HCT116 (cell line): ENCODE measurements at regions not wholly inside any gene's neighbourhood (a gene's known extent, or its start where the extent isn't known, plus 50 kb on each side); places are given as distances from the start of the nearest gene placed in this dataset.

ENCODE experiments used
- ATAC-seq: fragments of 200-7000 bp; cut with Tn5 transposase; 2 replicates; pipeline ENCODE4 v1.9.1; 2020; ENCODE audit warnings: mild to moderate bottlenecking, moderate library complexity
- BruUV-seq: library from RNA; stranded (reverse); fragments of 400-500 nt; replicated peaks from 2 replicates; lab custom pipeline; 2021; lab: Mats Ljungman, UMichigan
- CTCF ChIA-PET: fragments of 300-600 bp; sonication (Branson Sonifier 250); formaldehyde crosslinking; loops from one replicate; lab custom pipeline; 2021; ENCODE audit warnings: antibody characterized with exemption; lab: Charles Lee
- POLR2A ChIA-PET: fragments of 300-600, 350-600 bp; sonication (Branson Sonifier 250); formaldehyde crosslinking; loops from one replicate; lab custom pipeline; 2021; ENCODE audit warnings: antibody characterized with exemption; lab: Charles Lee
- RAD21 ChIA-PET, 2 experiments: fragments of 300-600 bp; sonication (Branson Sonifier 250); formaldehyde crosslinking; loops; one replicate each; lab custom pipeline; 2023; ENCODE audit warnings: low total read pairs in 2 of 2; ENCODE audit not compliant: uncharacterized antibody in 2 of 2, unreplicated experiment in 2 of 2, low non-redundant PET in 1 of 2; lab: Charles Lee
- DNase-seq: peaks from one replicate; pipeline ENCODE4 v3.0.0-alpha.2; 2010; ENCODE audit warnings: low read depth, low spot score
- H2AFZ ChIP-seq: fragments of 200-600 bp; shearing (Covaris generic), sonication (generic); 2 replicates; pipeline ENCODE4 v1.6.1; 2017; ENCODE audit warnings: low read depth, mixed run types, mixed read lengths, antibody characterized with exemption, low read length; ENCODE audit not compliant: poor library complexity, severe bottlenecking
- H3K27ac ChIP-seq: 2 replicates; pipeline ENCODE4 v1.5.1; 2012; ENCODE audit warnings: low read depth, low read length
- H3K27me3 ChIP-seq: fragments of 200-600 bp; sonication (generic); 2 replicates; pipeline ENCODE4 v1.6.1; 2016; ENCODE audit warnings: mixed run types, low read length, mixed read lengths; ENCODE audit not compliant: insufficient read depth
- H3K36me3 ChIP-seq, 2 experiments: fragments of 200-500 bp in 1 of 2; fragments of 200-600 bp in 1 of 2; sonication (Bioruptor generic) in 1 of 2; sonication (generic) in 1 of 2; 2 replicates each; pipeline versions ENCODE4 v1.5.1 to v1.6.1; 2014 to 2016; ENCODE audit warnings: low read length in 2 of 2, inconsistent platforms in 1 of 2, mixed read lengths in 1 of 2, mixed run types in 1 of 2; ENCODE audit not compliant: insufficient read depth in 2 of 2, control insufficient read depth in 1 of 2
- H3K4me1 ChIP-seq, 2 experiments: fragments of 200-600 bp in 1 of 2; sonication (generic) in 1 of 2; 2 replicates each; pipeline versions ENCODE4 v1.5.1 to v1.6.1; 2012 to 2017; ENCODE audit warnings: low read length in 2 of 2, inconsistent platforms in 1 of 2, mild to moderate bottlenecking in 1 of 2, mixed read lengths in 1 of 2, mixed run types in 1 of 2, moderate library complexity in 1 of 2; ENCODE audit not compliant: insufficient read depth in 2 of 2, control insufficient read depth in 1 of 2
- H3K4me2 ChIP-seq: fragments of 200-600 bp; sonication (generic); 2 replicates; pipeline ENCODE4 v1.6.1; 2017; ENCODE audit warnings: mixed run types, low read length, mixed read lengths
- H3K4me3 ChIP-seq, 2 experiments: fragments of 200-600 bp in 1 of 2; sonication (generic) in 1 of 2; replicated peaks in 1 of 2; 2 replicates each; pipeline ENCODE4 v1.5.1; 2011 to 2016; ENCODE audit warnings: low read length in 2 of 2, control low read depth in 1 of 2, low read depth in 1 of 2, mild to moderate bottlenecking in 1 of 2, mixed read lengths in 1 of 2, mixed run types in 1 of 2
- H3K79me2 ChIP-seq: fragments of 200-600 bp; sonication (generic); 2 replicates; pipeline ENCODE4 v1.6.1; 2017; ENCODE audit warnings: mild to moderate bottlenecking, mixed run types, low read length, moderate library complexity, mixed read lengths; ENCODE audit not compliant: insufficient read depth
- H3K9ac ChIP-seq: fragments of 200-600 bp; sonication (generic); 2 replicates; pipeline ENCODE4 v1.6.1; 2016; ENCODE audit warnings: low read length, mixed read lengths
- H3K9me2 ChIP-seq: fragments of 200-600 bp; sonication (generic), shearing (Covaris generic); 2 replicates; pipeline ENCODE4 v1.6.1; 2017; ENCODE audit warnings: mixed run types, mild to moderate bottlenecking, moderate library complexity; ENCODE audit not compliant: insufficient read depth
- H3K9me3 ChIP-seq, 2 experiments: fragments of 200-500 bp in 1 of 2; fragments of 200-600 bp in 1 of 2; sonication (Bioruptor generic) in 1 of 2; sonication (generic) in 1 of 2; 2 replicates each; pipeline ENCODE4 v1.6.1; 2014 to 2017; ENCODE audit warnings: low read length in 2 of 2, mixed read lengths in 2 of 2, inconsistent platforms in 1 of 2, low read depth in 1 of 2, mild to moderate bottlenecking in 1 of 2, mixed run types in 1 of 2, moderate library complexity in 1 of 2; ENCODE audit not compliant: control insufficient read depth in 1 of 2, insufficient read depth in 1 of 2
- H4K20me1 ChIP-seq: fragments of 200-600 bp; sonication (generic), shearing (Covaris generic); 2 replicates; pipeline ENCODE4 v1.6.1; 2017; ENCODE audit warnings: mixed run types, mild to moderate bottlenecking, moderate library complexity; ENCODE audit not compliant: insufficient read depth
- CEBPB ChIP-seq: IDR thresholded peaks from 2 replicates; pipeline ENCODE4 v1.6.1; 2012; ENCODE audit warnings: low read depth
- EZH2phosphoT487 ChIP-seq: fragments of 200-600 bp; IDR thresholded peaks from 2 replicates; pipeline ENCODE4 v1.6.1; 2018; ENCODE audit warnings: antibody characterized with exemption, borderline replicate concordance
- FOSL1 ChIP-seq: IDR thresholded peaks from 2 replicates; pipeline ENCODE4 v1.6.1; 2012; ENCODE audit warnings: low read depth
- JUND ChIP-seq: IDR thresholded peaks from 2 replicates; pipeline ENCODE4 v1.6.1; 2012
- RAD21 ChIP-seq: IDR thresholded peaks from 2 replicates; pipeline ENCODE4 v1.6.1; 2012; ENCODE audit warnings: low read depth, mild to moderate bottlenecking
- SIN3A ChIP-seq: IDR thresholded peaks from 2 replicates; pipeline ENCODE4 v1.6.1; 2012; ENCODE audit warnings: low read depth
- SP1 ChIP-seq: IDR thresholded peaks from 2 replicates; pipeline ENCODE4 v1.6.1; 2012; ENCODE audit warnings: low read depth
- YY1 ChIP-seq: IDR thresholded peaks from 2 replicates; pipeline ENCODE4 v1.6.1; 2011; ENCODE audit warnings: low read length, low read depth, moderate library complexity, mild to moderate bottlenecking; ENCODE audit not compliant: insufficient replicate concordance; ENCODE audit errors: extremely low read depth
- ZNF274 ChIP-seq: fragments of 200-500 bp; sonication (Bioruptor generic); IDR thresholded peaks from 2 replicates; pipeline ENCODE4 v1.6.1; 2014; ENCODE audit warnings: mild to moderate bottlenecking, low read depth, low read length, inconsistent platforms
- intact Hi-C: fragments of 100-400 bp; cut with micrococcal nuclease; formaldehyde crosslinking; loops from 2 replicates; pipeline ENCODE4 v1.10.0; 2022
- TF ChIP-seq, protein P1 (sequence below): IDR thresholded peaks from 2 replicates; pipeline ENCODE4 v1.6.1; 2012; ENCODE audit warnings: low read depth
- TF ChIP-seq, protein P2 (sequence below): IDR thresholded peaks from 2 replicates; pipeline ENCODE4 v1.6.1; 2011; ENCODE audit warnings: mild to moderate bottlenecking, low read length, moderate library complexity; ENCODE audit not compliant: insufficient replicate concordance; ENCODE audit errors: extremely low read depth
- TF ChIP-seq, protein P3 (sequence below), 3 experiments: fragments of 200-600 bp in 1 of 3; sonication (generic) in 1 of 3; IDR thresholded peaks in 2 of 3; conservative IDR thresholded peaks in 1 of 3; 2 replicates each; pipeline ENCODE4 v1.5.1; 2012 to 2017; ENCODE audit warnings: low read depth in 2 of 3, low read length in 2 of 3, antibody characterized with exemption in 1 of 3, borderline replicate concordance in 1 of 3, control low read depth in 1 of 3, mild to moderate bottlenecking in 1 of 3, mixed read lengths in 1 of 3, mixed run types in 1 of 3, moderate library complexity in 1 of 3; ENCODE audit not compliant: insufficient read depth in 1 of 3
- TF ChIP-seq, protein P4 (sequence below): IDR thresholded peaks from 2 replicates; pipeline ENCODE4 v1.6.1; 2012

DNA sequence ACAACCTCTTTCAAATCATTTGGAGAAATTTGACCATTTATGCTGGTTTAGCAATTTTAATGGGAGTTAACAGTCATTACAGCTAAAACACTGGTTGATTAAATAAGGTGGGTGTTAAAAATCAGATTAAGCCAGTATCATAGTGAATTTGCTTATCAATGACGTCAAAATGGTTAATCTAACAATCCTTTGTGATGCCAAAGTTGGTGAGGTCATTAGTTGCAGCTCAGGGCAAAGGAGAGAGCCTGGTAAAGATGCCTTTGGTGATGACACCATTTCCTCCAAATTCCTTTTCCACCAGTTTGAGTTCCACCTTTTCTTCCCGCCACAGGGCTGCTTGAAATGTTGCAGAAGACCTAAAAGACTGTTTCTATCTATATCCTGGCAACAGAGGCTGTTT is 757.1 kb upstream of the PIK3C3 start:
- DNase-seq (no peak), ATAC-seq (no peak)
- Histone ChIP-seq H3K9me2 (no peaks in the 10 kb centered on the region), H2AFZ (no peak overlapping the region), H3K27me3 (no peaks in the 10 kb centered on the region), H3K4me2 (no peak overlapping the region), H3K79me2 (no peaks in the 10 kb centered on the region), H3K27ac (no peak overlapping the region), H4K20me1 (no peaks in the 10 kb centered on the region), H3K4me1 (no peaks in the 10 kb centered on the region), H3K9me3 (peaks cover 10 to 23% of the 10 kb centered on the region in 2 experiments; a peak in 3 of 4 replicates), H3K9ac (no peak overlapping the region), H3K4me3 (no peak overlapping the region), H3K36me3 (no peaks in the 10 kb centered on the region)
- TF ChIP-seq RAD21 (no peak), JUND (no peak), FOSL1 (no peak), SP1 (no peak), EZH2phosphoT487 (no peak), ZNF274 (no peak), YY1 (no peak), SIN3A (no peak), CEBPB (no peak)
- TF ChIP-seq, protein P1, sequence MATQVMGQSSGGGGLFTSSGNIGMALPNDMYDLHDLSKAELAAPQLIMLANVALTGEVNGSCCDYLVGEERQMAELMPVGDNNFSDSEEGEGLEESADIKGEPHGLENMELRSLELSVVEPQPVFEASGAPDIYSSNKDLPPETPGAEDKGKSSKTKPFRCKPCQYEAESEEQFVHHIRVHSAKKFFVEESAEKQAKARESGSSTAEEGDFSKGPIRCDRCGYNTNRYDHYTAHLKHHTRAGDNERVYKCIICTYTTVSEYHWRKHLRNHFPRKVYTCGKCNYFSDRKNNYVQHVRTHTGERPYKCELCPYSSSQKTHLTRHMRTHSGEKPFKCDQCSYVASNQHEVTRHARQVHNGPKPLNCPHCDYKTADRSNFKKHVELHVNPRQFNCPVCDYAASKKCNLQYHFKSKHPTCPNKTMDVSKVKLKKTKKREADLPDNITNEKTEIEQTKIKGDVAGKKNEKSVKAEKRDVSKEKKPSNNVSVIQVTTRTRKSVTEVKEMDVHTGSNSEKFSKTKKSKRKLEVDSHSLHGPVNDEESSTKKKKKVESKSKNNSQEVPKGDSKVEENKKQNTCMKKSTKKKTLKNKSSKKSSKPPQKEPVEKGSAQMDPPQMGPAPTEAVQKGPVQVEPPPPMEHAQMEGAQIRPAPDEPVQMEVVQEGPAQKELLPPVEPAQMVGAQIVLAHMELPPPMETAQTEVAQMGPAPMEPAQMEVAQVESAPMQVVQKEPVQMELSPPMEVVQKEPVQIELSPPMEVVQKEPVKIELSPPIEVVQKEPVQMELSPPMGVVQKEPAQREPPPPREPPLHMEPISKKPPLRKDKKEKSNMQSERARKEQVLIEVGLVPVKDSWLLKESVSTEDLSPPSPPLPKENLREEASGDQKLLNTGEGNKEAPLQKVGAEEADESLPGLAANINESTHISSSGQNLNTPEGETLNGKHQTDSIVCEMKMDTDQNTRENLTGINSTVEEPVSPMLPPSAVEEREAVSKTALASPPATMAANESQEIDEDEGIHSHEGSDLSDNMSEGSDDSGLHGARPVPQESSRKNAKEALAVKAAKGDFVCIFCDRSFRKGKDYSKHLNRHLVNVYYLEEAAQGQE, result no peak
- TF ChIP-seq, protein P2, sequence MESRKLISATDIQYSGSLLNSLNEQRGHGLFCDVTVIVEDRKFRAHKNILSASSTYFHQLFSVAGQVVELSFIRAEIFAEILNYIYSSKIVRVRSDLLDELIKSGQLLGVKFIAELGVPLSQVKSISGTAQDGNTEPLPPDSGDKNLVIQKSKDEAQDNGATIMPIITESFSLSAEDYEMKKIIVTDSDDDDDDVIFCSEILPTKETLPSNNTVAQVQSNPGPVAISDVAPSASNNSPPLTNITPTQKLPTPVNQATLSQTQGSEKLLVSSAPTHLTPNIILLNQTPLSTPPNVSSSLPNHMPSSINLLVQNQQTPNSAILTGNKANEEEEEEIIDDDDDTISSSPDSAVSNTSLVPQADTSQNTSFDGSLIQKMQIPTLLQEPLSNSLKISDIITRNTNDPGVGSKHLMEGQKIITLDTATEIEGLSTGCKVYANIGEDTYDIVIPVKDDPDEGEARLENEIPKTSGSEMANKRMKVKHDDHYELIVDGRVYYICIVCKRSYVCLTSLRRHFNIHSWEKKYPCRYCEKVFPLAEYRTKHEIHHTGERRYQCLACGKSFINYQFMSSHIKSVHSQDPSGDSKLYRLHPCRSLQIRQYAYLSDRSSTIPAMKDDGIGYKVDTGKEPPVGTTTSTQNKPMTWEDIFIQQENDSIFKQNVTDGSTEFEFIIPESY, result no peak
- TF ChIP-seq, protein P3, sequence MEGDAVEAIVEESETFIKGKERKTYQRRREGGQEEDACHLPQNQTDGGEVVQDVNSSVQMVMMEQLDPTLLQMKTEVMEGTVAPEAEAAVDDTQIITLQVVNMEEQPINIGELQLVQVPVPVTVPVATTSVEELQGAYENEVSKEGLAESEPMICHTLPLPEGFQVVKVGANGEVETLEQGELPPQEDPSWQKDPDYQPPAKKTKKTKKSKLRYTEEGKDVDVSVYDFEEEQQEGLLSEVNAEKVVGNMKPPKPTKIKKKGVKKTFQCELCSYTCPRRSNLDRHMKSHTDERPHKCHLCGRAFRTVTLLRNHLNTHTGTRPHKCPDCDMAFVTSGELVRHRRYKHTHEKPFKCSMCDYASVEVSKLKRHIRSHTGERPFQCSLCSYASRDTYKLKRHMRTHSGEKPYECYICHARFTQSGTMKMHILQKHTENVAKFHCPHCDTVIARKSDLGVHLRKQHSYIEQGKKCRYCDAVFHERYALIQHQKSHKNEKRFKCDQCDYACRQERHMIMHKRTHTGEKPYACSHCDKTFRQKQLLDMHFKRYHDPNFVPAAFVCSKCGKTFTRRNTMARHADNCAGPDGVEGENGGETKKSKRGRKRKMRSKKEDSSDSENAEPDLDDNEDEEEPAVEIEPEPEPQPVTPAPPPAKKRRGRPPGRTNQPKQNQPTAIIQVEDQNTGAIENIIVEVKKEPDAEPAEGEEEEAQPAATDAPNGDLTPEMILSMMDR (IDR thresholded peaks at IDR 0.05 in 2 of 3, conservative IDR thresholded peaks at IDR 0.05 in 1 of 3; ENCODE audit: borderline replicate concordance in 1 of 3, insufficient read depth in 1 of 3, low read depth in 2 of 3, low read length in 2 of 3), result no peak
- TF ChIP-seq, protein P4, sequence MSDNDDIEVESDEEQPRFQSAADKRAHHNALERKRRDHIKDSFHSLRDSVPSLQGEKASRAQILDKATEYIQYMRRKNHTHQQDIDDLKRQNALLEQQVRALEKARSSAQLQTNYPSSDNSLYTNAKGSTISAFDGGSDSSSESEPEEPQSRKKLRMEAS, result no peak
- BruUV-seq, result no TSS peak
- ChIA-PET POLR2A (no interaction called here), RAD21 (no interaction called here), CTCF (no interaction called here)
- intact Hi-C loops, result no loop called here
